Lower lobe of right lung (tissue), 2 donors: ENCODE measurements at regions not wholly inside any gene's neighbourhood (a gene's known extent, or its start where the extent isn't known, plus 50 kb on each side); places are given as distances from the start of the nearest gene placed in this dataset.

Experiments
- ATAC-seq, 2 donors: fragments of 200-7000 bp; cut with Tn5 transposase; one replicate each; pipeline ENCODE4 v1.9.1; 2020 to 2022; ENCODE audit warnings: mild to moderate bottlenecking in 2 of 2, moderate library complexity in 2 of 2
- DNase-seq: peaks from one replicate; pipeline ENCODE4 v3.0.0-alpha.2; 2020
- H3K27ac ChIP-seq: fragments of 200-600 bp; one replicate; pipeline ENCODE4 v1.8.0; 2022
- H3K27me3 ChIP-seq: fragments of 200-600 bp; one replicate; pipeline ENCODE4 v1.8.0; 2022; ENCODE audit warnings: low read depth
- H3K36me3 ChIP-seq: fragments of 200-600 bp; one replicate; pipeline ENCODE4 v1.8.0; 2022; ENCODE audit warnings: mild to moderate bottlenecking
- H3K4me1 ChIP-seq: fragments of 200-600 bp; one replicate; pipeline ENCODE4 v1.8.0; 2022
- H3K4me3 ChIP-seq: fragments of 200-600 bp; one replicate; pipeline ENCODE4 v1.8.0; 2022; ENCODE audit warnings: mild to moderate bottlenecking
- H3K9me3 ChIP-seq: fragments of 200-600 bp; one replicate; pipeline ENCODE4 v1.8.0; 2022
- CTCF ChIP-seq: fragments of 200-600 bp; IDR thresholded peaks from one replicate; pipeline ENCODE4 v1.8.0; 2022; ENCODE audit warnings: antibody characterized with exemption, mild to moderate bottlenecking
- intact Hi-C: fragments of 100-400 bp; cut with DNase I; formaldehyde crosslinking; loops from one replicate; pipeline ENCODE4 v1.11.0; 2022
- donor health status: DM: no; HTN: yes; CAD: no; lungs with severe emphysema.

GRCh38 chr16:79973320-79973719 lies 372.8 kb upstream of the MAF start:
- ATAC-seq (no peak), DNase-seq (no peak)
- no peaks in the 10 kb centered on the region for H3K36me3 ChIP-seq
- no peaks in the 10 kb centered on the region for H3K4me1 ChIP-seq
- TF ChIP-seq CTCF: no peak
- H3K27me3 ChIP-seq: no peaks in the 10 kb centered on the region
- intact Hi-C loops: no loop called here
- H3K9me3 ChIP-seq: no peaks in the 10 kb centered on the region
- no peak overlapping the region for H3K4me3 ChIP-seq
- H3K27ac ChIP-seq: no peak overlapping the region

GRCh38 chr16:79972053-79972704 lies 371.6 kb upstream of the MAF start:
- TF ChIP-seq CTCF: no peak
- ATAC-seq: no peak
- DNase-seq: no peak
- intact Hi-C loops: no loop called here
- Histone ChIP-seq H3K4me1 (no peaks in the 10 kb centered on the region), H3K27ac (no peak overlapping the region), H3K36me3 (no peaks in the 10 kb centered on the region), H3K27me3 (no peaks in the 10 kb centered on the region), H3K9me3 (no peaks in the 10 kb centered on the region), H3K4me3 (no peak overlapping the region)

- intact Hi-C loops: no loop called here
- H3K4me1 ChIP-seq: no peaks in the 10 kb centered on the region
- no peak overlapping the region for H3K27ac ChIP-seq
- no peaks in the 10 kb centered on the region for H3K36me3 ChIP-seq
- H3K4me3 ChIP-seq: no peak overlapping the region
- DNase-seq (no peak), ATAC-seq (no peak)
- no peaks in the 10 kb centered on the region for H3K27me3 ChIP-seq
- no peak for TF ChIP-seq CTCF
- no peaks in the 10 kb centered on the region for H3K9me3 ChIP-seq
These were observed 370.7 kb upstream of the MAF start for GRCh38 chr16:79971237-79971572.

- H3K27me3 ChIP-seq: no peaks in the 10 kb centered on the region
- H3K36me3 ChIP-seq: no peaks in the 10 kb centered on the region
- H3K4me1 ChIP-seq: no peaks in the 10 kb centered on the region
- H3K4me3 ChIP-seq: no peak overlapping the region
- no peak for TF ChIP-seq CTCF
- intact Hi-C loops: no loop called here
- H3K27ac ChIP-seq: no peak overlapping the region
- no peaks in the 10 kb centered on the region for H3K9me3 ChIP-seq
- no peak for DNase-seq
- peak; percentile 42 to 56 for ATAC-seq
These were observed 370.2 kb upstream of the MAF start for GRCh38 chr16:79970551-79971236.

- no peaks in the 10 kb centered on the region for H3K27me3 ChIP-seq
- TF ChIP-seq CTCF: no peak
- ATAC-seq (no peak), DNase-seq (no peak)
- intact Hi-C loops: no loop called here
- H3K36me3 ChIP-seq: no peaks in the 10 kb centered on the region
- H3K9me3 ChIP-seq: no peaks in the 10 kb centered on the region
- H3K27ac ChIP-seq: no peak overlapping the region
- no peaks in the 10 kb centered on the region for H3K4me1 ChIP-seq
- H3K4me3 ChIP-seq: no peak overlapping the region
These were observed 369.6 kb upstream of the MAF start for GRCh38 chr16:79970087-79970486.
